H9 (cell line): ENCODE measurements at regions not wholly inside any gene's neighbourhood (a gene's known extent, or its start where the extent isn't known, plus 50 kb on each side); places are given as distances from the start of the nearest gene placed in this dataset.

Experiments
- DNase-seq: peaks from one replicate; pipeline ENCODE4 v3.0.0-alpha.2; 2017
- H2AFZ ChIP-seq: one replicate; pipeline ENCODE4 v1.6.1; 2013; ENCODE audit warnings: mild to moderate bottlenecking, low read length, control low read depth, moderate library complexity
- H2AK5ac ChIP-seq: 2 replicates; pipeline ENCODE4 v1.6.1; 2013; ENCODE audit warnings: low read length, control low read depth, mixed read lengths; ENCODE audit not compliant: insufficient read length
- H2BK120ac ChIP-seq: one replicate; pipeline ENCODE4 v1.6.1; 2013; ENCODE audit warnings: low read depth, mild to moderate bottlenecking, low read length, control low read depth, inconsistent platforms; ENCODE audit not compliant: poor library complexity, severe bottlenecking
- H2BK12ac ChIP-seq: 2 replicates; pipeline ENCODE4 v1.6.1; 2013; ENCODE audit warnings: low read length, control low read depth, mixed read lengths, low read depth; ENCODE audit not compliant: insufficient read length
- H2BK15ac ChIP-seq: 2 replicates; pipeline ENCODE4 v1.6.1; 2013; ENCODE audit warnings: low read depth, low read length, control low read depth
- H2BK20ac ChIP-seq: one replicate; pipeline ENCODE4 v1.6.1; 2013; ENCODE audit warnings: low read depth, mild to moderate bottlenecking, low read length, control low read depth, inconsistent platforms; ENCODE audit not compliant: poor library complexity, severe bottlenecking
- H2BK5ac ChIP-seq: 2 replicates; pipeline ENCODE4 v1.6.1; 2013; ENCODE audit warnings: low read length, control low read depth, mixed read lengths; ENCODE audit not compliant: insufficient read length
- H3K14ac ChIP-seq: 2 replicates; pipeline ENCODE4 v1.6.1; 2013; ENCODE audit warnings: low read length, control low read depth; ENCODE audit not compliant: insufficient read depth
- H3K18ac ChIP-seq: 2 replicates; pipeline ENCODE4 v1.6.1; 2013; ENCODE audit warnings: low read depth, mild to moderate bottlenecking, mixed read lengths, low read length, control low read depth; ENCODE audit not compliant: insufficient read length
- H3K23ac ChIP-seq: 2 replicates; pipeline ENCODE4 v1.6.1; 2013; ENCODE audit warnings: low read length, control low read depth, mixed read lengths, low read depth; ENCODE audit not compliant: insufficient read length
- H3K23me2 ChIP-seq: 2 replicates; pipeline ENCODE4 v1.6.1; 2013; ENCODE audit warnings: low read depth, mild to moderate bottlenecking, mixed read lengths, low read length, control low read depth; ENCODE audit not compliant: insufficient read length, poor library complexity, severe bottlenecking
- H3K27ac ChIP-seq: 2 replicates; pipeline ENCODE4 v1.5.1; 2013; ENCODE audit warnings: low read length, control low read depth, mixed read lengths, low read depth; ENCODE audit not compliant: insufficient read length
- H3K27me3 ChIP-seq: 2 replicates; pipeline ENCODE4 v1.6.1; 2013; ENCODE audit warnings: low read length, control low read depth, inconsistent platforms; ENCODE audit not compliant: insufficient read depth
- H3K4ac ChIP-seq: 2 replicates; pipeline ENCODE4 v1.6.1; 2013; ENCODE audit warnings: low read depth, mild to moderate bottlenecking, control low read depth, inconsistent platforms, low read length, moderate library complexity
- H3K4me1 ChIP-seq: 2 replicates; pipeline ENCODE4 v1.6.1; 2013; ENCODE audit warnings: low read length, control low read depth, inconsistent platforms; ENCODE audit not compliant: insufficient read depth
- H3K4me2 ChIP-seq: 2 replicates; pipeline ENCODE4 v1.6.1; 2013; ENCODE audit warnings: low read length, control low read depth, mixed read lengths; ENCODE audit not compliant: insufficient read length, insufficient read depth
- H3K56ac ChIP-seq: 2 replicates; pipeline ENCODE4 v1.6.1; 2013; ENCODE audit warnings: low read depth, mild to moderate bottlenecking, mixed read lengths, low read length, control low read depth; ENCODE audit not compliant: insufficient read length
- H3K79me1 ChIP-seq: 2 replicates; pipeline ENCODE4 v1.6.1; 2013; ENCODE audit warnings: low read depth, mild to moderate bottlenecking, moderate library complexity, low read length, control low read depth, inconsistent platforms; ENCODE audit not compliant: insufficient read depth, poor library complexity, severe bottlenecking
- H3K79me2 ChIP-seq: 2 replicates; pipeline ENCODE4 v1.6.1; 2013; ENCODE audit warnings: low read length, control low read depth, inconsistent platforms; ENCODE audit not compliant: insufficient read depth
- H3K9ac ChIP-seq: 2 replicates; pipeline ENCODE4 v1.6.1; 2013; ENCODE audit warnings: low read length, control low read depth, mixed read lengths; ENCODE audit not compliant: insufficient read length; ENCODE audit errors: extremely low read depth
- H3K9me3 ChIP-seq: one replicate; pipeline ENCODE4 v1.6.1; 2013; ENCODE audit warnings: low read depth, low read length, inconsistent platforms; ENCODE audit not compliant: control insufficient read depth
- H3T11ph ChIP-seq: one replicate; pipeline ENCODE4 v1.6.1; 2013; ENCODE audit warnings: mild to moderate bottlenecking, low read length, control low read depth, inconsistent platforms
- H4K20me1 ChIP-seq: one replicate; pipeline ENCODE4 v1.6.1; 2013; ENCODE audit not compliant: control insufficient read depth, insufficient read length, insufficient read depth
- H4K5ac ChIP-seq: 2 replicates; pipeline ENCODE4 v1.6.1; 2013; ENCODE audit warnings: low read depth, mild to moderate bottlenecking, mixed read lengths, low read length, control low read depth; ENCODE audit not compliant: insufficient read length
- H4K8ac ChIP-seq: replicated peaks from 2 replicates; pipeline ENCODE4 v1.6.1; 2013; ENCODE audit warnings: low read length, control low read depth, mixed read lengths, low read depth; ENCODE audit not compliant: insufficient read length
- H4K91ac ChIP-seq: 2 replicates; pipeline ENCODE4 v1.6.1; 2013; ENCODE audit warnings: low read depth, mild to moderate bottlenecking, moderate library complexity, mixed read lengths, low read length, control low read depth; ENCODE audit not compliant: insufficient read length
- H3K27ac Mint-ChIP-seq, 3 experiments: 2 replicates in 2 of 3; 3 replicates in 1 of 3; pipeline ENCODE4 v1.8.0; 2020 to 2021; ENCODE audit warnings: mixed read lengths in 3 of 3, mild to moderate bottlenecking in 1 of 3, moderate library complexity in 1 of 3
- H3K27me3 Mint-ChIP-seq: 2 replicates; pipeline ENCODE4 v1.8.0; 2021; ENCODE audit warnings: low read depth, mild to moderate bottlenecking, moderate library complexity, mixed read lengths
- H3K36me3 Mint-ChIP-seq, 3 experiments: 2 replicates in 2 of 3; 3 replicates in 1 of 3; pipeline ENCODE4 v1.8.0; 2020 to 2021; ENCODE audit warnings: low read depth in 3 of 3, mixed read lengths in 3 of 3; ENCODE audit not compliant: insufficient read depth in 1 of 3
- H3K4me1 Mint-ChIP-seq, 2 experiments: 2 replicates each; pipeline ENCODE4 v1.8.0; 2020; ENCODE audit warnings: mixed read lengths in 2 of 2
- H3K4me3 Mint-ChIP-seq, 2 experiments: 2 replicates in 1 of 2; 3 replicates in 1 of 2; pipeline ENCODE4 v1.8.0; 2020 to 2021; ENCODE audit warnings: mild to moderate bottlenecking in 2 of 2, mixed read lengths in 2 of 2, moderate library complexity in 1 of 2
- H3K9me3 Mint-ChIP-seq, 2 experiments: 2 replicates in 1 of 2; 3 replicates in 1 of 2; pipeline ENCODE4 v1.8.0; 2020; ENCODE audit warnings: mild to moderate bottlenecking in 2 of 2, mixed read lengths in 2 of 2, moderate library complexity in 1 of 2
- WGBS: extraction: QIAGEN DNeasy Blood & Tissue Kit; methylation state at CpG from one replicate; pipeline ENCODE4 v1.1.7; 2013; ENCODE audit warnings: missing lambda C conversion rate, low lambda C conversion rate, mixed read lengths; ENCODE audit not compliant: insufficient read length; ENCODE audit errors: extremely low coverage; 5-methylcytosine and 5-hydroxymethylcytosine counted together
- TF ChIP-seq, protein P1 (sequence below): fragments of 200-600 bp; sonication (generic); conservative IDR thresholded peaks from 3 replicates; pipeline ENCODE4 v1.8.0; 2021; ENCODE audit warnings: antibody characterized with exemption, mild to moderate bottlenecking

DNA sequence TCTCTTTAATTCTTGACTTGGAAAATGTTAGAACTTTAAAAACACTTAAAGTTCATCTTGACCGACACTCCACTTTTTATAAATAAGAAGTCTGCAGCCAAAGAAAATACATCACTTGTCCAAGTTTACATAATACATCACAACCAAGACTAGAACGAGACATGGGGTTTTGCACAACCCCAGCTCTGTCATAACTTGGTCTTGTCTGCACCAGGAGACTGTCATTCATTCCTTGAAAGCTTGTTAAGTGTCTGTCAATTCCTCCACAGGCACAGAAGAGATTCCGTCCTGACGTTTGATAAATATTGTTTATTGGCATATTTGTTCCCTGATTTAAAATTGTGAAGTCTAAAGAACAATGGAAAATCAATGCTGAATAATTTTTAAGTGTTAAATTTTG lies 139.5 kb upstream of the SETBP1 start:
- H4K91ac ChIP-seq = no peak overlapping the region
- H3K4me3 Mint-ChIP-seq = no peak overlapping the region
- H4K20me1 ChIP-seq = no peaks in the 10 kb centered on the region

More for the DNA sequence above, 139.5 kb upstream of the SETBP1 start:
- Histone ChIP-seq H4K8ac (no peak overlapping the region), H3K23me2 (no peaks in the 10 kb centered on the region), H3K79me1 (no peaks in the 10 kb centered on the region), H2BK20ac (no peak overlapping the region), H3K79me2 (no peaks in the 10 kb centered on the region), H3K4me1 (no peaks in the 10 kb centered on the region), H3K27ac (no peak overlapping the region), H3K4ac (no peak overlapping the region), H2BK15ac (no peak overlapping the region), H3K9ac (no peak overlapping the region), H3K27me3 (no peaks in the 10 kb centered on the region), H2AFZ (no peak overlapping the region), H2BK5ac (no peak overlapping the region), H3K9me3 (no peaks in the 10 kb centered on the region), H3K4me2 (no peak overlapping the region), H2AK5ac (no peak overlapping the region), H3T11ph (no peak overlapping the region), H3K23ac (no peak overlapping the region), H2BK120ac (no peak overlapping the region), H3K56ac (no peak overlapping the region), H3K14ac (no peak overlapping the region), H2BK12ac (no peak overlapping the region), H3K18ac (no peak overlapping the region), H4K5ac (no peak overlapping the region)
- TF ChIP-seq, protein P1, sequence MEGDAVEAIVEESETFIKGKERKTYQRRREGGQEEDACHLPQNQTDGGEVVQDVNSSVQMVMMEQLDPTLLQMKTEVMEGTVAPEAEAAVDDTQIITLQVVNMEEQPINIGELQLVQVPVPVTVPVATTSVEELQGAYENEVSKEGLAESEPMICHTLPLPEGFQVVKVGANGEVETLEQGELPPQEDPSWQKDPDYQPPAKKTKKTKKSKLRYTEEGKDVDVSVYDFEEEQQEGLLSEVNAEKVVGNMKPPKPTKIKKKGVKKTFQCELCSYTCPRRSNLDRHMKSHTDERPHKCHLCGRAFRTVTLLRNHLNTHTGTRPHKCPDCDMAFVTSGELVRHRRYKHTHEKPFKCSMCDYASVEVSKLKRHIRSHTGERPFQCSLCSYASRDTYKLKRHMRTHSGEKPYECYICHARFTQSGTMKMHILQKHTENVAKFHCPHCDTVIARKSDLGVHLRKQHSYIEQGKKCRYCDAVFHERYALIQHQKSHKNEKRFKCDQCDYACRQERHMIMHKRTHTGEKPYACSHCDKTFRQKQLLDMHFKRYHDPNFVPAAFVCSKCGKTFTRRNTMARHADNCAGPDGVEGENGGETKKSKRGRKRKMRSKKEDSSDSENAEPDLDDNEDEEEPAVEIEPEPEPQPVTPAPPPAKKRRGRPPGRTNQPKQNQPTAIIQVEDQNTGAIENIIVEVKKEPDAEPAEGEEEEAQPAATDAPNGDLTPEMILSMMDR = no peak
- Mint-ChIP-seq H3K9me3 (peaks cover 0 to 3% of the 10 kb centered on the region in 2 experiments; a peak in 1 of 5 replicates), H3K36me3 (no peaks in the 10 kb centered on the region), H3K4me1 (0 out of 4 replicates have a peak, but pooled peaks cover 0 to 2% of the 10 kb centered on the region in 2 experiments), H3K27ac (no peak overlapping the region), H3K27me3 (no peaks in the 10 kb centered on the region)
- DNase-seq = no peak
- no CpG with 5 or more reads among the region's 4 CpGs for WGBS
